IMR-90 (cell line): ENCODE measurements at regions not wholly inside any gene's neighbourhood (a gene's known extent, or its start where the extent isn't known, plus 50 kb on each side); places are given as distances from the start of the nearest gene placed in this dataset.

Experiments used
- POLR2A ChIP-seq: IDR thresholded peaks from 2 replicates; pipeline ENCODE4 v1.6.1; 2012; ENCODE audit warnings: mild to moderate bottlenecking, low read depth, low read length
- TF ChIP-seq, protein P1 (sequence below): conservative IDR thresholded peaks from 2 replicates; pipeline ENCODE4 v1.5.1; 2012; ENCODE audit warnings: mild to moderate bottlenecking, low read depth, low read length, improper control_type of control experiment
- TF ChIP-seq, protein P2 (sequence below): fragments of 150-350 bp; IDR thresholded peaks from 2 replicates; pipeline ENCODE4 v1.6.1; 2016; ENCODE audit warnings: low read depth, mild to moderate bottlenecking, low read length, moderate library complexity, borderline replicate concordance
- TF ChIP-seq, protein P3 (sequence below): fragments of 150-350 bp; IDR thresholded peaks from 2 replicates; pipeline ENCODE4 v1.6.1; 2017; ENCODE audit warnings: mild to moderate bottlenecking, antibody characterized with exemption, low read length, low read depth

DNA sequence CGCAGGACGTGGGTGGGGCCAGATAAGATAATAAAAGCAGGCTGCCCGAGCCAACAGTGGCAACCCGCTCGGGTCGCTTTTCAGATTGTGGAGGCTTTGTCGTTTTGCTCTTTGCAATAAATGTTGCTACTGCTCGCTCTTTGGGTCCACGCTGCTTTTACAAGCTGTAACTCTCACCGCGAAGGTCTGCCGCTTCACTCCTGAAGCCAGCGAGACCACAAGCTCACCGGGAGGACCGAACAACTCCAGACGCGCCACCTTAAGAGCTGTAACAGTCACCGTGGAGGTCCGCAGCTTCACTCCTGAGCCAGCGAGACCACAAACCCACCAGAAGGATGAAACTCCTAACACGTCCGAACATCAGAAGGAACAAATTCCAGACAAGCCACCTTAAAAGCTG is 286.6 kb upstream of the MAGI2 start:
- TF ChIP-seq, protein P1, sequence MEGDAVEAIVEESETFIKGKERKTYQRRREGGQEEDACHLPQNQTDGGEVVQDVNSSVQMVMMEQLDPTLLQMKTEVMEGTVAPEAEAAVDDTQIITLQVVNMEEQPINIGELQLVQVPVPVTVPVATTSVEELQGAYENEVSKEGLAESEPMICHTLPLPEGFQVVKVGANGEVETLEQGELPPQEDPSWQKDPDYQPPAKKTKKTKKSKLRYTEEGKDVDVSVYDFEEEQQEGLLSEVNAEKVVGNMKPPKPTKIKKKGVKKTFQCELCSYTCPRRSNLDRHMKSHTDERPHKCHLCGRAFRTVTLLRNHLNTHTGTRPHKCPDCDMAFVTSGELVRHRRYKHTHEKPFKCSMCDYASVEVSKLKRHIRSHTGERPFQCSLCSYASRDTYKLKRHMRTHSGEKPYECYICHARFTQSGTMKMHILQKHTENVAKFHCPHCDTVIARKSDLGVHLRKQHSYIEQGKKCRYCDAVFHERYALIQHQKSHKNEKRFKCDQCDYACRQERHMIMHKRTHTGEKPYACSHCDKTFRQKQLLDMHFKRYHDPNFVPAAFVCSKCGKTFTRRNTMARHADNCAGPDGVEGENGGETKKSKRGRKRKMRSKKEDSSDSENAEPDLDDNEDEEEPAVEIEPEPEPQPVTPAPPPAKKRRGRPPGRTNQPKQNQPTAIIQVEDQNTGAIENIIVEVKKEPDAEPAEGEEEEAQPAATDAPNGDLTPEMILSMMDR = no peak
- TF ChIP-seq, protein P2, sequence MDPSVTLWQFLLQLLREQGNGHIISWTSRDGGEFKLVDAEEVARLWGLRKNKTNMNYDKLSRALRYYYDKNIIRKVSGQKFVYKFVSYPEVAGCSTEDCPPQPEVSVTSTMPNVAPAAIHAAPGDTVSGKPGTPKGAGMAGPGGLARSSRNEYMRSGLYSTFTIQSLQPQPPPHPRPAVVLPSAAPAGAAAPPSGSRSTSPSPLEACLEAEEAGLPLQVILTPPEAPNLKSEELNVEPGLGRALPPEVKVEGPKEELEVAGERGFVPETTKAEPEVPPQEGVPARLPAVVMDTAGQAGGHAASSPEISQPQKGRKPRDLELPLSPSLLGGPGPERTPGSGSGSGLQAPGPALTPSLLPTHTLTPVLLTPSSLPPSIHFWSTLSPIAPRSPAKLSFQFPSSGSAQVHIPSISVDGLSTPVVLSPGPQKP = no peak
- TF ChIP-seq POLR2A = no peak
- TF ChIP-seq, protein P3, sequence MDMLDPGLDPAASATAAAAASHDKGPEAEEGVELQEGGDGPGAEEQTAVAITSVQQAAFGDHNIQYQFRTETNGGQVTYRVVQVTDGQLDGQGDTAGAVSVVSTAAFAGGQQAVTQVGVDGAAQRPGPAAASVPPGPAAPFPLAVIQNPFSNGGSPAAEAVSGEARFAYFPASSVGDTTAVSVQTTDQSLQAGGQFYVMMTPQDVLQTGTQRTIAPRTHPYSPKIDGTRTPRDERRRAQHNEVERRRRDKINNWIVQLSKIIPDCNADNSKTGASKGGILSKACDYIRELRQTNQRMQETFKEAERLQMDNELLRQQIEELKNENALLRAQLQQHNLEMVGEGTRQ = no peak
